ENCODE measurements at regions not wholly inside any gene's neighbourhood (a gene's known extent, or its start where the extent isn't known, plus 50 kb on each side); places are given as distances from the start of the nearest gene placed in this dataset.

DNA sequence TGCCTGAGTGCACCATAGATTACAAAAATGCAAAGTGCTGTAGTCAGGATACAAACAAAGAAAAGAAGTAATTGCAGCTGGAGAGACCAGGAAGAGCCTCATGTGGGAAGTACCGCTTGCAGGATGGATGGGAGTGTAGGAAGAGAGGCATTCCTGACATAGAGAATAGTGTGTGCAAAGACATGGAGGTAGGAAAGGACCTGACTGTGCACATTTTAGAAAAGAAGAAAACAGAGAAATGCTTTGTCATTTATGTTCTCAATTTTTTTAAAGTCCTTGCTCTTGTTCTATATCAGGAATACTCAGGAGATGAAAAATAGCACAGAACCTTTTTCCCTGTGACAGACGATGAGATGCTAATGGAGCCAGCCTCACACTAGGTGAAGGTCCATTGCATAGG lies 358.7 kb upstream of the TMPO start:
- DNase-seq: no peak

DNA sequence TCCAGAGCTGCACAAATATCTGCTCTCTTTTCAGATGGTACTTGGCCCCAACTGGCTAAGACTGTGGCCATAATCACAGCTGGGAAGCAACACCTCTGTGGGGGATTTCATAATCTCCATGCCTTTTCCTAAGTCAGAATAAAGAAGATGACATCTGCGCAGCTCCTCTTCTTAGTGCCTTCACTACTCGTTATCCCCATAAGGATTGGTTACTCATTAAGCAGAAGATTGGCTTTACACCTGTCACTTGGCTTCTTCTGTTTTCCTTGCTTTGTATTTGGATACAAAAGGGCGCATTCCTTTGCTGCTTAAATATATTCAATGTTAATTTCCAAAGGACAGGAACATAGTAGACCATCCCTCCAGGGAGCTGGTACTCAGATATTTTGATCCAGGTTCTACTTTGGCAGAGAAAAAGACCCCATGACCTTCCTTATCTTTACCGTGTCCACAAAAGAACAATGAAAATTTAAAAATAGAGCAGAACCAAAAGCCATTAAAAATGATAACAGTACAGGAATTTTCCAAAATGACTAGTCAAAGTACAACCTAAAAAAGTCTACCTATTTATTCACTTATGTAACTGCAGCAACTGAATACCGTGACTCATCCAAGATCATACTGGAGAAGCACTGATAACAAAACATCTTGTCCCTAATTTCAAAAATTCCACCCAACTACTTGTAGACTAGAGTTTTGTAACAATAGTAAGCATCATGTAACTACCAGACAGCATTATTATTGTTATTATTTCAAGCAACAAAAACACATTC lies 352.3 kb upstream of the TMPO start:
- no peak for DNase-seq

DNA sequence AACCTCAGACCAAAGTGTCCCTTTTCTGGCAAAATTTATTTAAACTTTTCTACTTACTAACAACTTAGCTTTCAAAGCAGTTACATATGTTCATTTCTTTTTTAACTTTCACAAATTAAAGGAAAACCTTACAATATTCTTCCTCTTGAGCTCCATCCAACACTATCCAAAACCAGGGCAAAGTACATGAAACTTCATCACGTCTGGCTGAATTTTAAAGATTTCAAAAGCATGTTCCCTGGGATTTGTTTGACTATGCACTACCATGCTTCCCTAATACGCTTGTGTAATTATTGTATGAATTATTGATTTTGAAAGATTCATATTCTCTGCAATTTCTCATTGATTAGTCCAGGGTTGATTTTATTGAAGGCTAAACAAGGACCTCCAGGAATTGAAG lies 343.1 kb upstream of the TMPO start:
- DNase-seq: no peak

DNA sequence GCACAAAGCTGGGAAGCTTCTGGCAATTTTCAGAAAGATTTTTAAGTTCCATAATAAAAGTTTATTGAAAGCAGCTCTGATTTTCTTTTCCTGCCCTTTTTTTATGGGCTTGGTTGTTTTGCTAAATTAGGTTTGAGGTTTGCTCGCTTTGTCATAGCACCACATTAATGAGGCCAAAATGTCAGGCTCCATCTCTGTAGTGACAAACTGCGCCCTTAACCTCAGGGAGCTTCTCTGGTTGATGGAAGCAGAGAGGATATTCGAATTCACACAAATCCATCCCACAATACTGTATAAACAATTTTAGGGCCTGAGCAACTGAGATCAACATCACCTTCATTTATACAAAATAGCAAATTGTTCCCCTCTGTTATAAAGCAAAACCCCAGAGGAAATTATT lies 342.6 kb upstream of the TMPO start:
- no peak for DNase-seq

GRCh38 chr12:98173773-98174427 lies 341.5 kb upstream of the TMPO start:
- no peak for DNase-seq

DNA sequence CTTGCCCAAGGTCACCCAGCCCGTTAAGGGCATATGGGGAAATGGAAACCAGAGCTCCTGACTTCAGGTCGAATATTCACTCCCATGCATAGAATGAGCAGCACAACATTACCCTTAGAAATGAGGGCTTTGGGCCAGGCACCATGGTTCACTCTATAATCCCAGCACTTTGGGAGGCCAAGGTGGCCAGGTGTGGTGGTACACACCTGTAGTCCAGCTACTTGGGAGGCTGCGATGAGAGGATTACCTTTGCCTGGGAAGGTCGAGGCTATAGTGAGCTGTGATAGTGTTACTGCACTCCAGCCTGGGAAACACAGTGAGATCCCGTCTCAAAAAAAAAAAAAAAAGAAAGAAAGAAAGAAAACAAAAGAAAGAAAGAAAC lies 341.0 kb upstream of the TMPO start:
- DNase-seq: no peak

DNA sequence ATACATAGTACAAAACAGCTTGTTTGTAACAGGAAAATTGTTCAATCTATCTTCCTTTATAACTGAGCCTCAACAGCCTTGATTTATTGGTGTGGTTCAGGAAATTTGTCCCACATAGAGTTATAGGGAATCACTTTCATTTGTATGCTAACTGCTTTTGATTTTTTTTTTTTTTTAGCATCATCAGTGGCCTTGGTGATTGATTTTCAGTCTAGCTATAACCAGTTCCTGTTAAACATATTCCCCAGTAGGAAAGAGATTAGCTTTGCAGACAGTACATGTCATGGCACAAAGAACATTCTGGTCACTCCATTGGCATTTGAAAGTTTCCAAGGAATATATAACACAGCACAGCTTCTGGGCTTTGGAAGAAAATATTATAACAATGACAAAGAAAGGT lies 337.3 kb upstream of the TMPO start:
- no peak for DNase-seq

DNA sequence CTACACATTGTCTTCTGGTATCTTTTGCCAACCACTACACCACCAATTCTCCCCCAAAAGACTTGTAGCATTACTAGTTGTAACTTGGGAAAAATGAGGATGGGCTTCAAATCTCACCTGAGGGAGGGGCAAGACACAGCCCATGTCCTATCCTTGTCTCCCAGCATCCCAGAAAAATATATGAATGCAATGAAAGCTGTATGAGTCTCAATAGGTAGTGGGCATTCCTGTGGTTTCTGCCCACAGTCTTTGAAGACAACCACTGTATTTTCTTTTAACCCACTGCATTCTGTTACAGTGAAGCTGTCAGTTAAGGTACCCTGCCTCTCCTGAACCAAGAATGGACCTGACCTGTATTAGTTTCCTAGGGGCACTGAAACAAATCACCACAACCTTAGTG lies 336.2 kb upstream of the TMPO start:
- DNase-seq: no peak

- no peak for DNase-seq
These were observed 334.8 kb upstream of the TMPO start for GRCh38 chr12:98180603-98181002.

- no peak for DNase-seq
These were observed 332.6 kb upstream of the TMPO start for GRCh38 chr12:98182821-98183220.

- DNase-seq: no peak
These were observed 329.8 kb upstream of the TMPO start for GRCh38 chr12:98185606-98186005.

- DNase-seq: no peak
These were observed 326.7 kb upstream of the TMPO start for GRCh38 chr12:98188650-98189077.

GRCh38 chr12:98194591-98194990 lies 320.8 kb upstream of the TMPO start:
- DNase-seq: no peak

GRCh38 chr12:98198261-98198982 lies 317.0 kb upstream of the TMPO start:
- no peak for DNase-seq

- DNase-seq: no peak
These were observed 306.6 kb upstream of the TMPO start for GRCh38 chr12:98208816-98209215.

DNA sequence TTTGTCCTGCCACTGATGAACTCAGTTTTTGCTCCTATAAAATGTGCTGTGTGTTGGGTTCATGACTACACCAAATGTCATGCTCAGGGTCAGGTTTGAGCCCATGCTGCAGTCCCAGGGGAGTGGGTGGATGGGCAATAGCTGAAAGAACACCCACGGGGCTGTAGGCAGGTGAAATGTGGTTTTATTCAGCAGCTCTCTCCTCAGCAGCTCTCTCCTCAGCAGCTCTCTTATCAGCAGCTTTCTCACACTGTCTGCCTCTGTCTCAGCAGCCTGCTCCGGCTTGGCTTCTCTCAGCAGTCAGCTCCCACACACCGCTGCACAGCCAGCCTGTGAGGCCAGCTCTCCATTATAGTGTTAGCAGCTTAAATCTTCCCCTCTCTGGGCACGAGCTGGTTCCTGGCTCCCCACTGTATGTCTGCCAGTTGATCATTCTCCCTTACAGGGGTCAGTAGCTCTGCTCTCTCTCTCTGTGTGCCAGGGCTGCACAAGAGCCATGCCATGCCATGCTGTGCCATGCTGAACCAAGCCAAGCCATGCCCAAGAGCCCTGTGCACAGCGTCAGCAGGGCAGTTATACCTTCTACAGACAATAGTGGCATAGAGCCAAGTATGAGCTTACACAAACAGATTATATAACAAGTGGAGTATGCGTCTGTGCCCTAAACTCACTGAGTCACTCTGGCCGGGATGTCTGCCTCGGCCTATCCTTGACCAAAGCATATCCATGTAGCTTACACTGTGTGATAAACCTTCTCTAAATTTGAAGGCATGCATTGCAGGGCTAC lies 303.3 kb upstream of the TMPO start:
- no peak for DNase-seq

- DNase-seq: no peak
These were observed 301.8 kb upstream of the TMPO start for GRCh38 chr12:98213556-98213955.

DNA sequence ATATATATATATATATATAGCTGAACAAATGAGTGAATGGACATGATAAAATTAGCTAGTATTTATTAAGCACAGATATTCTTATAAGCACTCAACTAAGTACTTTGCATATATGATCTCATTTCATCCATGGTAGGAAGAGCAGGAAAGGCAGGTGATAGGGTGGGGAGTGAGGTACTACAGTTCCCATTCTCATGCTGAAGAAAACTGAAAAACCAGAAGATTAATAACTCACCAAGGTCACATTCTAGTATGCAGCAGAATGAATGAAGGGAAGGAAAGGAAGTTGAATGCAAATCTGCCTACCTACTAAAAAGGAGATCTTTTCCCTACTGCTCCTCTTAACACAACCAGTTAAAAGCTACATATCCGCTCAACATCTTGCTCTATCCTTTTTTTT lies 298.1 kb upstream of the TMPO start:
- DNase-seq: no peak

GRCh38 chr12:98220636-98221035 lies 294.8 kb upstream of the TMPO start:
- no peak for DNase-seq

GRCh38 chr12:98221243-98221808 lies 294.1 kb upstream of the TMPO start:
- no peak for DNase-seq

DNA sequence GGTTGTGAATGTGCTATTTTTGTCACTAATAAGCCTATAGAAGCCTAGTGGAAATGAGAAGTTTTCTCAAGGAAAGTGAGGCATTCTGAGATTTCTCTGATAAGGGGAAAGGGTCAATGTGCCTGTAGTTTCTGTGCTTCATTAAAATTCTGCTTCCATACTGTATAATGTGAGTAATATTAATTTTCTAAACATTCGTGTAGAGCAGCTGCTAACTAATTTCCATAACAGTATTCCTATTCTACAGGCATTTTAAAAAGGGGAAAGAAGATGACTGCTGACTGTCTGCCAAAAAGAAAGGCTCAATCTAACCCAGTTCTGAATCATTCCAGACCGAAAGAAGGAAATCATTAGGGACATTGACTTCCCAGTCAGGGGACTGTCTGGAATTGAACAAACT lies 293.3 kb upstream of the TMPO start:
- no peak for DNase-seq

DNA sequence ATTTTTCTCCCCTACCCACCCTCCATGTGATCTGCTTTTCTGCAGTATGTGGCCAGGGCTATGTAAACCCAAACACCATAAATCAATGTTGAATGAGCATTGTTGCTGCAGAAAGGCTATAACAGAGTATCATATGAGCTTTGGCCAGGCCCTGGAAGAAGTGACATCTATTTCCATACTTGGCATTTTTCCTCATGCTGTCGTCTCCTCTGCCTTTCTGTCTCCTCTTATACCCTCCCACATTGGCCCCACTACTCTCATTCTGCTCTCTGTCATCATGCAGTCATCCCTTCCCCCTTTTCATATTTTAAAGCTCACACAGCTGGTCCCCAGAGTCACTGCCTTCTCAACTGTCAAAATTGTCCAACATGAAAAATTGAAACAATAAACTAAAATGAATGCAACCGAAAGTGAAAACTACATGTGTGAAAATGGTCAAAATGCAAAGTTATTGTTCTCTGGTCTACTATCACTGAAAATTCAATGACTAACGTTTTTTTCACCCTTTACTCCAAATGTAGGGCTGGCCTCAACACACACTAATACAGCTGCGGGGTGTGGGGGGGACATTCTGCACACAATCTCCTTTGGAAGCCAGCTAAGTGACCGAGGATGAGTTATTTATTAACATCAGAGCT lies 290.7 kb upstream of the TMPO start:
- DNase-seq: no peak

Measured in activated T-cell treated with anti-CD3 and anti-CD28 coated beads for 4 hours (primary cell).